ENCODE measurements at regions not wholly inside any gene's neighbourhood (a gene's known extent, or its start where the extent isn't known, plus 50 kb on each side); places are given as distances from the start of the nearest gene placed in this dataset.

DNA sequence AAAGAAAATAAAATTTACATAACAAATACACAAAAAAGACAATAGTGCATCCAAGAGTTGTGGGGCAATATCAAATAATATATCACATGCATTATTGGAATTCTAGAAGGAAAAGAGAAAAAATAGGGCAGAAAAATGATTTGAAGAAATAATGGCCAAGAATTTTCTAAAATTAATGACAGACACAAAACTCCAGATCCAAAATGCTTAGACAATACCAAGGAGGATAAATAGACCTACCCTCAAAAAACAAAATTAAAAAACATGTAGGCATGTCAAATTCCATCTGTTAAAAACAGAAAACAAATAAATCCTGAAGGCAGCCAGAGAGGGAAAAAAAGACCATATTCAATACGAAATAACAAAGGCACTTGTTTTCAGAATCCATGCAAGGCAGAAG is 191.5 kb upstream of the ZNF536 start:
- Histone ChIP-seq H2AK5ac (ENCODE audit: low read depth, low read length) (no peak overlapping the region), H3K27ac (ENCODE audit: low read depth, low read length) (no peak overlapping the region), H2BK20ac (ENCODE audit: low read length) (no peak overlapping the region), H3K27me3 (replicated peaks in 1 of 4; ENCODE audit: control insufficient read depth in 3 of 4, extremely low read depth in 1 of 4, insufficient read depth in 3 of 4, low read length in 3 of 4) (no peaks in the 10 kb centered on the region), H3K4me1 (replicated peaks in 1 of 4; ENCODE audit: control insufficient read depth in 3 of 4, insufficient read depth in 4 of 4, low read length in 3 of 4) (peaks cover 0 to 2% (median under 1%) of the 10 kb centered on the region in 4 experiments; a peak in 2 of 7 replicates), H3K56ac (replicated peaks; ENCODE audit: insufficient read length, low read depth, low read length) (no peak overlapping the region), H3K18ac (ENCODE audit: extremely low read depth, low read length) (no peak overlapping the region), H2AFZ (ENCODE audit: low read length) (no peak overlapping the region), H4K8ac (ENCODE audit: extremely low read depth, insufficient read depth, low read length) (no peak overlapping the region), H4K5ac (ENCODE audit: insufficient read length, low read depth, low read length) (no peak overlapping the region), H2BK15ac (ENCODE audit: low read length) (no peak overlapping the region), H4K91ac (replicated peaks; ENCODE audit: insufficient read length, low read length) (no peak overlapping the region), H3K9ac (replicated peaks in 1 of 4; ENCODE audit: extremely low read depth in 1 of 4, low read depth in 3 of 4, low read length in 3 of 4) (no peak overlapping the region), H3K79me2 (ENCODE audit: control insufficient read depth in 1 of 2, insufficient read depth in 2 of 2, low read length in 2 of 2) (no peaks in the 10 kb centered on the region), H3K79me1 (ENCODE audit: low read depth, low read length) (no peaks in the 10 kb centered on the region), H3K4me3 (ENCODE audit: extremely low read depth in 1 of 4, insufficient read depth in 2 of 4, low read depth in 3 of 4, low read length in 4 of 4) (no peak overlapping the region), H4K20me1 (replicated peaks in 1 of 2; ENCODE audit: control insufficient read depth in 1 of 2, insufficient read depth in 2 of 2, low read length in 2 of 2) (no peaks in the 10 kb centered on the region), H2BK120ac (replicated peaks; ENCODE audit: low read depth, low read length) (no peak overlapping the region), H3K9me3 (ENCODE audit: insufficient read depth in 2 of 2, low read depth in 1 of 2, low read length in 1 of 2) (peaks cover 9 to 13% of the 10 kb centered on the region in 2 experiments), H3K23me2 (ENCODE audit: low read depth, low read length) (no peaks in the 10 kb centered on the region), H3K14ac (ENCODE audit: insufficient read length) (no peak overlapping the region), H3K4me2 (ENCODE audit: insufficient read depth in 1 of 2, low read depth in 2 of 2, low read length in 2 of 2) (no peak overlapping the region), H3K36me3 (ENCODE audit: control insufficient read depth in 2 of 4, insufficient read depth in 4 of 4, low read length in 3 of 4) (no peaks in the 10 kb centered on the region), H3K4ac (replicated peaks; ENCODE audit: insufficient read length, low read depth, low read length) (no peak overlapping the region), H3K23ac (ENCODE audit: insufficient read length) (no peak overlapping the region), H2BK5ac (ENCODE audit: low read depth, low read length) (no peak overlapping the region), H2BK12ac (ENCODE audit: low read depth, low read length) (no peak overlapping the region)
- no peak for FAIRE-seq
- WGBS, 2 experiments (ENCODE audit: extremely low coverage in 1 of 2, insufficient coverage in 1 of 2, insufficient read length in 1 of 2, insufficient replicate concordance in 2 of 2, low coverage in 1 of 2, low lambda C conversion rate in 2 of 2, missing lambda C conversion rate in 1 of 2) = 73% methylated on average over 1 of the region's 1 CpG; no CpG with 5 or more reads in 1 of the 2 experiments
- DNase-seq (ENCODE audit: low read depth in 1 of 2, low spot score in 2 of 2) = no peak
- POLR2A ChIA-PET (ENCODE audit: partially characterized antibody) = no interaction called here
- CTCF ChIA-PET (ENCODE audit: partially characterized antibody) = no interaction called here
- no peak for TF ChIP-seq BCL11A (IDR thresholded peaks at IDR 0.05; ENCODE audit: low read depth in 2 of 2, low read length in 2 of 2)

All from H1 (cell line).